OCI-LY3 (cell line): ENCODE measurements at regions not wholly inside any gene's neighbourhood (a gene's known extent, or its start where the extent isn't known, plus 50 kb on each side); places are given as distances from the start of the nearest gene placed in this dataset.

ENCODE experiments used
- CTCF ChIP-seq: fragments of 200-600, 300-600 bp; sonication (generic); IDR thresholded peaks from 2 replicates; pipeline ENCODE4 v1.5.1; 2014; ENCODE audit warnings: antibody characterized with exemption, low read length, low read depth
- EZH2phosphoT487 ChIP-seq: fragments of 200-600 bp; shearing (Covaris generic); IDR thresholded peaks from 2 replicates; pipeline ENCODE4 v1.6.1; 2018; ENCODE audit warnings: antibody characterized with exemption, mixed run types, low read depth

GRCh38 chr5:97531549-97531948 is 348.5 kb upstream of the RIOK2 start:
- TF ChIP-seq CTCF (no peak), EZH2phosphoT487 (no peak)
